AG08396 (cell line): ENCODE measurements at regions not wholly inside any gene's neighbourhood (a gene's known extent, or its start where the extent isn't known, plus 50 kb on each side); places are given as distances from the start of the nearest gene placed in this dataset.

Experiments
- DNase-seq: peaks from one replicate; pipeline ENCODE4 v3.0.0; 2012; ENCODE audit warnings: low spot score, mixed read lengths

GRCh38 chr11:134907636-134908035, 495.6 kb upstream of the B3GAT1 start:
- no peak for DNase-seq

DNA sequence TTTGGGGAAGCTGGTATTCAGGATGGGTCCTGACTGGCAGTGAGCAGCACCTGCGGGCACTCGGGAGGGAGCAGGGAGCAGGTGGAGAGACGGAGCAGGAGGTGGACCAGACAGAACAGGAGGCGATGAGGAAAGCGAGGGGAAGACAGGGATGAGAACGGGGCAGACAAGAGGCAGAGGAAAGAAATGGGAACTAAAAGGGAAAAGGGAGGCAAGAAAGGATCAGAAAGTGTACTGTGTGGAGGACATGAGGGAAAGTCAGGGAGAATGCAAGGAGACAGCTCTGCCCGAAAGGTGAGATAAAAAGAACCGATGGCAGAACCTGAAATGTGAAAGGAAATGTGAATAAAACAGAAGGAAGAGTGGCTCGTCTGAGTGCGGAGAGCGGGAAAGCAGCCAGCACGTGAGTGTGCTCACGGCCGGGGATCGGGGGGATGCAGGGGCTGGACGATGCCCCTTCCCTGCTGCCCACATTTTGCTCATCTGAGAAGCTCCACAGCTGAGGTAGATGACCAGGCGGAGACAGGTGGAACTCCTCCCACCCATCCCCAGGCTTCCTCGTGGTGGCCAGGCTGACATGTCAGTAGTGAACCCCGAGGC, 494.4 kb upstream of the B3GAT1 start:
- DNase-seq = no peak

DNA sequence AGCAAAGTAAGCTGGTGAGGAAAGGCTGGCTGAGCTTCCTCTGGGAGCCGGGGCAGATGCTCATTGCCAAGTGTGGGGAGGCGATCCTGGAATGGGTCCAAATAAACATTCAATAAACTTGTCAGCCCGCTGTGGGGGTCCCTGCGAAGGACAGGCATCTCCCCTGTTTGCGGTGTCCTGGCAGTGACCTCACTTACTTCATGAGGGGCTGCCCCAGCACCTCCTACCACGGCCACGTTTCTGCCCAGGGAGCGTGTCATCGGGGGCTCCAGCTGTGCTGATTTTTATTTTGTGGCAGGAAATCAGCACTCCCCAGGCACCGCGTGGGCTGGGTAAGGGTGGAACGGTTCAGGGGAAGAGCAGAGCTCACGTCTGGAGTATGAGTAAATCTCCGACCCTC, 493.9 kb upstream of the B3GAT1 start:
- no peak for DNase-seq

DNA sequence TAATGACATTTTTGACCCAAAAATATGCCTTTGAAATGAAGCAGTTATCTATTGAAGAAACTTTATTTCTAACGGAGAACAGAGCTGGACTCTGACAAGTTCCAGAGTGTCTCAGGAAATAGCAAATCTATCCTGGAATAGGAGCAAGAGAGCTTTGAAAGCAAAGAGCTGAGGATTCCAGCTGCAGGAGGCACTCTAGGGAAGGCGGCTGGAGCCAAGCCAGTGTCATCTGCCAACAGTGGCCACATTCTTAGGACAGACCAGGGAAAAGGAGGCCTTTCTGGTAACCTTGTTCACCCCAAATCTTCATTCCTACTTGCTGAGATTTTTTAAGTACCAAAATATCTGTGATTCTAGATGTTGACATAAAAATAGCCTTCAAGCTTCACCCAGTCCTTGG, 493.5 kb upstream of the B3GAT1 start:
- DNase-seq = no peak

GRCh38 chr11:134904103-134904790, 492.2 kb upstream of the B3GAT1 start:
- no peak for DNase-seq

DNA sequence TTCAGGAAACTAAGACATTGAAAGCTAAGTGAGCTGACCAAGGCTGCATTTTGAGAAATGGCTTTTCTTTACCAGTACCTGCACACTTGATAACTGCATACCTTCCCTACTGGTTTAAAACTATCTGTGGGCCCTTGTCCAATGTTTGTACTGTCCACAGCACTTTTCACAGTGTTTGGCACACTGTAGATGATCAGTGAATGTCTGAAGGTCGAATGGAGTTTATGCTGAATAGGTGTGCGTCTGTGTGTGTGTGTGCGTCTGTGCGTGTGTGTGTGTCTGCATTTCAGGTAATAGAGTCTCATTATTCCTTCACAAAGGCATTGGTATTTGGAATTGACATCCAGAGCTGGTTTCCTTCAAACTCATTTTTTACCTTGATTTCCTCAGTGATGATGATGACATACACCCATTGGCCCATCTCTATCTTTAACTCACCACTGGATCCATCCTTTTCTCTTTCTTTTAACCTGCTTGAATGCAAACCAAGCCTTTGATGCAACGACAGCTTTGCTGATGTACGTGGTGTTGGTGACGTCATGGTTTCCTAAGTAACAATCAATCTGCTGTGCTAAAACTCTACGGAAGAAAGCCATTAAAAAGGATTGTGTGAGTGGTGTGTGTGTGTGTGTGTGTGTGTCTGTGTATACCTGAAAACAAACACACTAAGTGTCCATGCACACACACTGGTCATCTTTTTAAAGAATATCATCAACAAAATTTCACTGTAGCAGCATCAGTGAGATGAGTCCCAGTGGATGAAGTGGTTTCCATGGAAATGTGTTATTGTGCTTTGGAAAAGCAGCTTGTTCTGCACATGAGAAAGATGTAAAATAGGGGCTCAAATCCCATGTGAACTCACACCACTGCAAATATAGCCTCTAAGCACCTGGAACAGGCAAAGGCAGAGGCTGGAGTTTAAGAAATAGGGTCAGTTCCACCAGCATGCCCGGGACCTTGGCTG, 490.2 kb upstream of the B3GAT1 start:
- no peak for DNase-seq

- no peak for DNase-seq
Observed at GRCh38 chr11:134901542-134901941, 489.5 kb upstream of the B3GAT1 start.

- DNase-seq = no peak
Observed at GRCh38 chr11:134893810-134894685, 482.0 kb upstream of the B3GAT1 start.

DNA sequence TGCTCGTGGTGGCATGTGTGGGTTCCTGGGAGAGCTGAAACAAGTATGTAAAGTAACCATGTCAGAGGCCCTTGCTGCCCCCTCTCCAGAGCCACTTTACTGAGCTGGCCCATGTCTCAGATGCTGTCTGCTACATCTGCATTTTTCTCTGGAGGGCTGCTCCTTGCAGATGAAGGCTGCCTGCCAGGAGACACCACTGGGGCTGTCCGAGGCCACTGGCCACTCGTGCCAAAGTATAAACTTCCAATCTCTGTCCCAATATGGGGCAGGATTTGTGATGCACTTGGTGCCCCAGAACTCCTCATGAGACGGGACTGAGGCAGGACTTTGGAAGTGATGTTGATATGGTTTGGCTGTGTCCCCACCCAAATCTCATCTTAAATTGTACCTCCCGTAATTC, 478.4 kb upstream of the B3GAT1 start:
- DNase-seq = no peak

DNA sequence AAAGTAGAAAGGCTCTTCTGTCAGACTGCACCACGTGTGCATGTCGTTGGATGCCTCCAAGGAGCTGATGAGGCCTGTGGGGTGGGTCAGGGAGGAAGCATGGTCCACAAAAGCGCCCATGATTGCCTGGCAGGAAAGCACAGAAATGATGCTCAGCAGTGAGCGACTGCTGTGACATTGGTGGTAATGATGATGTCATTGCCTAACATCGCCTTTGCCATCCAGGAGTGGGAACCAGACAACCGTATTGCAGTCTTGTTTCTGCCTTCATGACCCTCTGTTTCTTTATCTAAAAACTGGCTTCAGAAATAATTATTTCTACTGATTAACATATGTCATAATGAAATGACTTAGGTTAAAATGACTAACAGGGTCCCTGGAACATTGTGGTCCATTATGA, 477.8 kb upstream of the B3GAT1 start:
- no peak for DNase-seq

GRCh38 chr11:134888821-134889220, 476.8 kb upstream of the B3GAT1 start:
- no peak for DNase-seq

- DNase-seq = no peak
Observed at GRCh38 chr11:134887896-134888295, 475.9 kb upstream of the B3GAT1 start.

DNA sequence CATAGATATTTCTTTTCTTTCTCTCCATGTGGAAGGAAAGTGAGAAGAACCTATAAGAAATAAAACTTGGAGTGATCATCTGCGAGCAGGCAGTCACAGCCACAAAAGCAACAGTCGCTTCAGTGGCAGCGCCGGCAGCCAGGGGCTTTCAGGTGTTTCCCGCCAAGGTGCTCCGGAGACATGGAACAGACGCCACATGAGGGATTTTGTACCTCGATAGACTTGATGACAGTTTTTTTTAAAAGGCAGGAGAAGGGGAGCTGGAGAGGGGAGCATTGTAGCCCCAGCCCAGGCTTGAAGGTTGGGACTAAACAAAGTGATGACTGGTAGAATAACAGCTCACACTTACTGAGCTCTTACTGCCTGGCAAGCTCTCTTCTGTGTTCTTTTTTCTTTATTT, 471.4 kb upstream of the B3GAT1 start:
- DNase-seq = no peak

DNA sequence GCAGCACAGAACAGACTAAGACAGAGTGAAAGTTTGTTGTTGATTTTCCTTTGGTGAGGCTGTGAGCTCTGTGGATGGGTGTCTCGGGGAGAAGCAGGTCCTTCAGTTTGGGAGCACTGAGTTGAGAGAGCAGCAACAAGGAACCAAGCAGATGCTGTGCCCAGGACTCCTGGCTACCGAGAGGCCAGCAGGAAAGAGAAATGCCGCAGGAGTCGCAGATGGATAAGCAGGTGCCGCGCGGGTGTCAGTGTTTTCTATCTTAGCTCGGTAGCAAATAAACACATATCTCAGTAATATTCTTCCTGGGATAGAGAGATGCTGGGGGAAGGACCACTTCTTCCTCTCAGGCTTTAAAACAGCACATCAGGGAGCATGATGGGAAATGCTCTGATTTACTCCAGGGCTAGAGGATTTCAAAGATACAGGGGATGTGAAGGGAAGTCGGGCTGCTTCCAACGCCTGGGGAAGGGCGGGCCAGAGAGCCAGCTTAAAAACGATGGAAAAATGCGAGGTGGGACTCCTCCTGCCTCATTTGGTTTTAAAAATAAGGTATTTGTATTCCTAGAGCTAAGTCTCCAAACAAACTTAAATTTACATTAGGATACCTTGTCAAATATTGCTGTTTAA, 470.7 kb upstream of the B3GAT1 start:
- no peak for DNase-seq

- no peak for DNase-seq
Observed at GRCh38 chr11:134882141-134882540, 470.1 kb upstream of the B3GAT1 start.

DNA sequence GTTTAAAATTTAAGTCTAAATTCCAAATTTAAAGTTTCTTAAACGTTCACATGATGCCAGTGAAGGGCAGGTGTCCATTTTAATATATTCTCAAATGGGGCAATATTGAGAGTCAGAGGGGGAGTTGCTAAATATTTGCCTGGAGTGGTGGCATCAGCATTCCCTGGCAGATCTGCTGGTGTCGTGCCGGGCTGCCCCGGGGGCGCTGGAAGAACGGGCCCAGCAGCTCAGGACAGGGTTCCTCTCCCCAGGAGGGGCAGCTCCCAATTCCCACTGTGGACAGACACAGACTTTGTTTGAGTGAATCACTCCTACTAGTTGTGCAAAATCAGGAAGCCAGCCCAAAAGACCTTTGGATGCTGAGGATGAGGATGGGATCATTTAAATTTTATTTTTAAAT, 468.7 kb upstream of the B3GAT1 start:
- no peak for DNase-seq

DNA sequence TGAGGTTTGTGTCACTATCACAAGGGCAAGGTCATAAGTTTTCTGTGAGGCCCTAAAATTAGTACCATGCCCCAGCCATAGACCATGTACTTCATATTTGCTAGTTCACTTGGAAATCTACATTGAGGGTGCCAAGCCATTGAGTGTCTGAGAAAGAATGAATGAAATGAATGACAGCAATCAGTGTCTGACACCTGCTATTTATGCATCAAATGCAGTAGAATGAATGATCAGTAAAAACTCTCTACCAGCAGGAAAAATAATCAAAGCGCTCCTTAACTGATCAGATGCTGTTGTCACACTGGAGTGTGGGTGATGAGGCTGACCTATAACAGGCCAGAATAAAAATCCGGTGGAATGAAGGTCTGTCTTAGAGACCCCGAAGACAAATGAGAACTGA, 467.9 kb upstream of the B3GAT1 start:
- DNase-seq = no peak

DNA sequence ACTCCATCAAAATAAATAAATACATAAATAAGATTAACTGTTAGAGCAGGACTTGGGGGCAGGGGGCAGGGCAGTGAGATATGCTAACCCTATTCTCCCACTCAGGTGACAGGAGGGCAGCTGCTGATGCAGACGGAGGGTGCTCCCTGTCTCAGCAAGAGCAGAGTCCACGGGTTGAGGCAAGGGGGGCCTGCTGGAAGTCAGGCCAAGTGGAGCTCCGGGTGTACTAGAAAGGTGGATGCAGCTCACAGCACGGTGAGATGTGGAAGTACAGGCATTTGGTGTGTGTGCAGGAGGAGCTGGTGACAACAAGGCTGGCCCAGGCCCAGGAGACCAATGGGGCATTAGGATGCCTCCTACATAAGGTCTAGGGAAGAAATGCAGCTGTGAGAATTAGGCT, 467.3 kb upstream of the B3GAT1 start:
- no peak for DNase-seq

DNA sequence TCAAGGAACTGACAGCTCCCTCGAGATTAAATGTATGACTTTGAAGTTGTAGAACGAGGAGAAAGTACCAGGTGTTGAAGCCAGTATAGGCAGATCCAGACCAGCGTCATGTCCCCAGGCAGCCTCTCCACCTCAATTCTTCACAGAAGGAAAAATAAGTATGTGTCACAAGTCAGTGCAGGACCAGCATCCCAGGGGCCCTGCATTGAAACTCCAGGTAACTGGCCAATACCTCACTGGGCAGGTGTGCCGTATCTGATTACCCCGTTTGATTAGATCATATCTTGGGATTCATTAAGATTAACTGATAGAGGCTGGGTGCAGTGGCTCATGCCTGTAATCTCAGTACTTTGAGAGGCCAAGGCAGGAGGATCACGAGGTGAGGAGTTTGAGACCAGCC, 466.7 kb upstream of the B3GAT1 start:
- DNase-seq = no peak

DNA sequence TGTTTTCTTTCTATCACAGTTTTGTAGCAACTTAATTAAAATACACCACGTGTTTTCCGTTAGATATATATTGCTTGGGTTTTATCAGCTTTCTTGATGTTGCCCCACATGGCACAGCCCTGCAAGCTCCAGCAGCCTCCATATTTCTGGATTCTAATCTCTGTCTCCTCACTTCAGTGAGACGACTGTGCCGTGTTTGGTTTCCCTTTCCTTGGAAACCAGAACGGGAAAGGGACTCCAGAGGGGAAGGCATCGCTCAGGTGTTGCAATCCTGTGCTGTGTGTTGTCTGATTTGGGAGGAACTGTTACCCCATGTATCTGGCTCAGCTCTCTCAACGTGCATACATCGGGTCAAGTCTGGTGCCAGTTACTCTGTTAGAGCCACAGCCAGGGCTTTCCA, 464.2 kb upstream of the B3GAT1 start:
- DNase-seq = no peak

DNA sequence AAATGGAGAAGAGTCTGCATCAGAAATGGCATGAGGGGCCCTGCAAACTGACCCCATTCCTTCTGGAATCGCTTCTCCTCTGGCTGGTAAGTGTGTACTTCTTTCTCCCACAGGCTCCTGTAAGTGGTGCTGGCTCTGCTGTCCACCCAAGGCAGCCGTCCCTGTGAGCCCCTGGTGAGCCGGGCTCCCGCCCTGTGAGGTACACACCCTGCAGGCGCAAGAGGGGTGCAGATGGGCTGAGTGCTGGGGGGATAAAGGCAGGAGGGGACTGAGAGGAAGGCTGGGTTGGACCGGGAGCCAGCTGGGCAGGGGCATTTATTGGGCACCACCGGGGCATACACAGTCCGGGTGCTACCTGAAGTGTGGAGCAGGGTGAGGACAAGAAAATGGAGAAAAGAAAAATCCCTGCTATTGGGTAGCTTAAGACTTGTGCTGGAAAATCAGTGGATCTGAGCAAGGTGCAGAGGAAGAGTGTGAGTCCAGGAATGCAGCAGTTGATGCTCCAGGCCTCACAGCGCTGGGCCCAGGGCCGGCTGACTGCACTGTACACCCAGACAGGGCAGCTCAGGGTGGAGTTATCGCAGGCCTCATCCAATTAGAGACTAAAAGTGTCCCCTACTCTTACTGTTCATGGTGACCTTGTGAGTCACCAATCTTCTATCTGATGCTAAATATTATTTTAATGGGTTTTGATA, 455.1 kb upstream of the B3GAT1 start:
- DNase-seq = no peak
